Spleen (tissue), 11 donors: ENCODE measurements at regions not wholly inside any gene's neighbourhood (a gene's known extent, or its start where the extent isn't known, plus 50 kb on each side); places are given as distances from the start of the nearest gene placed in this dataset.

ENCODE experiments used
- DNase-seq: peaks from one replicate; pipeline ENCODE4 v3.0.0-alpha.2; 2020
- H3K27ac ChIP-seq, 8 donors: fragments of 200-600 bp; sonication (generic) in 7 of 8; 1 replicate in 4 of 8; 2 replicates in 4 of 8; pipeline versions ENCODE4 v1.5.0 to v1.8.0; 2016 to 2021; ENCODE audit warnings: inconsistent platforms in 4 of 8, mild to moderate bottlenecking in 4 of 8, moderate library complexity in 1 of 8
- H3K27me3 ChIP-seq, 7 donors: fragments of 200-600 bp; sonication (generic) in 6 of 7; replicated peaks in 1 of 7; 1 replicate in 4 of 7; 2 replicates in 3 of 7; pipeline versions ENCODE4 v1.5.0 to v1.8.0; 2016 to 2021; ENCODE audit warnings: inconsistent platforms in 3 of 7, mild to moderate bottlenecking in 1 of 7
- H3K36me3 ChIP-seq, 6 donors: fragments of 200-600 bp; sonication (generic) in 5 of 6; 1 replicate in 4 of 6; 2 replicates in 2 of 6; pipeline versions ENCODE4 v1.5.0 to v1.8.0; 2016 to 2021; ENCODE audit warnings: inconsistent platforms in 2 of 6
- H3K4me1 ChIP-seq, 6 donors: fragments of 200-600 bp; sonication (generic) in 5 of 6; 1 replicate in 3 of 6; 2 replicates in 3 of 6; pipeline versions ENCODE4 v1.5.0 to v1.8.0; 2016 to 2021; ENCODE audit warnings: inconsistent platforms in 3 of 6
- H3K4me3 ChIP-seq, 8 donors: fragments of 200-600 bp; sonication (generic) in 7 of 8; 1 replicate in 4 of 8; 2 replicates in 4 of 8; pipeline versions ENCODE4 v1.5.0 to v1.8.0; 2016 to 2021; ENCODE audit warnings: inconsistent platforms in 4 of 8, mild to moderate bottlenecking in 4 of 8, moderate library complexity in 2 of 8
- H3K9me3 ChIP-seq, 8 donors: fragments of 200-600 bp; sonication (generic) in 7 of 8; 1 replicate in 4 of 8; 2 replicates in 4 of 8; pipeline versions ENCODE4 v1.5.0 to v1.8.0; 2016 to 2021; ENCODE audit warnings: inconsistent platforms in 4 of 8
- CTCF ChIP-seq, 11 experiments: fragments of 200-600 bp in 7 of 11; fragments of 450-650 bp in 4 of 11; sonication (generic) in 4 of 11; IDR thresholded peaks in 8 of 11; conservative IDR thresholded peaks in 3 of 11; 1 replicate in 7 of 11; 2 replicates in 4 of 11; pipeline versions ENCODE4 v1.4.0 to v1.8.0; 2016 to 2021; ENCODE audit warnings: antibody characterized with exemption in 11 of 11, inconsistent platforms in 4 of 11, mild to moderate bottlenecking in 1 of 11
- POLR2A ChIP-seq, 3 donors: fragments of 450-650 bp; IDR thresholded peaks; one replicate each; pipeline ENCODE4 v1.5.1; 2017; ENCODE audit warnings: antibody characterized with exemption in 3 of 3, mild to moderate bottlenecking in 1 of 3
- POLR2AphosphoS5 ChIP-seq, 3 donors: sonication (generic); formaldehyde crosslinking; IDR thresholded peaks; one replicate each; pipeline ENCODE4 v1.5.1; 2017; ENCODE audit warnings: antibody characterized with exemption in 3 of 3
- WGBS, 5 donors: extraction: QIAGEN DNeasy Blood & Tissue Kit in 3 of 5; methylation state at CpG; one replicate each; pipeline versions ENCODE4 v1.1.5 to v1.1.7; 2013 to 2018; 5-methylcytosine and 5-hydroxymethylcytosine counted together
- intact Hi-C: fragments of 100-400 bp; cut with DNase I; formaldehyde crosslinking; loops from one replicate; pipeline ENCODE4 v1.15.0; 2023; ENCODE audit warnings: low total_unique reads
- donor health status: healthy with polysubstance abuse.
- donor health status: DM: no; HTN: no; CAD: no; lungs with moderate emphysema.
- donor health status: DM: no; HTN: no; CAD: no.
- donor health status: Bipolar disorder and iron deficiency.
- donor health status: healthy.
- donor health status: DM: no; HTN: no; CAD: no.
- donor health status: DM: yes; HTN: yes; CAD: no.

DNA sequence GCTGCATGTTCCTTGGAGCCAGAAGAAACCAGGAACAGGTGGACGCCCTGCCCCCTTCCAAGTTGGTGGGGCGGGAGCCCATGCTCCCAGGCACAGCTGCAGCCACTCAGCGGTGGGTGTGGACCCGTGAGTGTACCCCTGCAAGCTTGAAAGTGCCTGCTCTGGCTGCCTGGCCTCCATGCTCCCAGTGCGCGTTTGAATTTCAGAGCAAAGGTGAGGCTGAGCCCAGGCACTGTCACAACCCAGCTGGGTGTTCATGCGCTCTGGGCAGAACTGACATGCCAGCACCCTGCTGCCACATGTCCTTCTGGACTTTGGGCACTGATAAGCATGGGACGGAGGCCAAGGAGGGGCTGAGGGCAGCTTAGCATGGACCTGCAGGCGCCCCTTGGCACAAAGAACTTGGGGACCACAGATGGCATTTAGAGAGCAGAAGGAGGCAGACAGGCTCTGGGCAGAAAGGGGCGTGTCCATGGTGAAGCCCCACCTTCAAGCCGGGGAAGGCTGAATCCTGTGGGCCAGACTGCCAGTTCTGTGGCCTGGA lies 402.0 kb upstream of the NRG3 start:
- no peak overlapping the region for H3K27ac ChIP-seq
- no peaks in the 10 kb centered on the region for H3K36me3 ChIP-seq
- intact Hi-C loops: no loop called here
- peaks cover 0 to 26% (median 9%) of the 10 kb centered on the region in 8 donors for H3K9me3 ChIP-seq
- WGBS, 5 donors: 69 to 93% (median 82%) methylated on average over 5 to 11 of the region's 11 CpGs
- DNase-seq: peak; percentile 75
- H3K27me3 ChIP-seq: no peaks in the 10 kb centered on the region
- no peaks in the 10 kb centered on the region for H3K4me1 ChIP-seq
- no peak for TF ChIP-seq POLR2AphosphoS5 (IDR thresholded peaks at IDR 0.05)
- no peak for TF ChIP-seq POLR2A (IDR thresholded peaks at IDR 0.05)
- no peak for TF ChIP-seq CTCF (IDR thresholded peaks at IDR 0.05 in 8 of 11, conservative IDR thresholded peaks at IDR 0.05 in 3 of 11)
- H3K4me3 ChIP-seq: no peak overlapping the region

GRCh38 chr10:81473755-81474154 lies 401.2 kb upstream of the NRG3 start:
- Histone ChIP-seq H3K27ac (no peak overlapping the region), H3K4me3 (no peak overlapping the region), H3K9me3 (peaks cover 0 to 21% (median 9%) of the 10 kb centered on the region in 8 donors), H3K27me3 (no peaks in the 10 kb centered on the region), H3K4me1 (no peaks in the 10 kb centered on the region), H3K36me3 (no peaks in the 10 kb centered on the region)
- WGBS, 5 donors: 85 to 96% (median 91%) methylated on average over 4 of the region's 4 CpGs
- intact Hi-C loops: no loop called here
- DNase-seq: no peak
- TF ChIP-seq CTCF (IDR thresholded peaks at IDR 0.05 in 8 of 11, conservative IDR thresholded peaks at IDR 0.05 in 3 of 11) (no peak), POLR2A (IDR thresholded peaks at IDR 0.05) (no peak), POLR2AphosphoS5 (IDR thresholded peaks at IDR 0.05) (no peak)

DNA sequence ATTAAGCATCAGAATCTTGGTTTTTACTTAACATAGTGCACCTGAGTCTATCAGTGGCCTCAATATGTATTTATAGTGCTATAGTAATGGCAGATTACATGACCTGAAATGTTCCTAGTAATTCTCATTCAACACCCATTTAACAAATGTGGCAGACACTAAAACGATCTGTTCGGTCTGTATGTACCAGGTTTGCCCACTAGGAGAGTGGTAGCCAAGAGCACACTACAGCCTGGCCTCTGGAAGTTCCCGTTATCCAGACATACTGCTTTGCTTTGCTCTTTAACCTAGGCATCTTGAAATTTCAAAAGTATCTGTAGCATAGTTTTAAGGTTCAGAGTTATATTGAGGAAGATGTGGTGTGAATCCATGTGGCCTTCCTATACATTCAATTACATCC lies 395.7 kb upstream of the NRG3 start:
- H3K4me3 ChIP-seq: no peak overlapping the region
- H3K36me3 ChIP-seq: no peaks in the 10 kb centered on the region

GRCh38 chr10:81496626-81497025 lies 378.4 kb upstream of the NRG3 start:
- no peak for TF ChIP-seq CTCF (IDR thresholded peaks at IDR 0.05 in 8 of 11, conservative IDR thresholded peaks at IDR 0.05 in 3 of 11)
- no peak overlapping the region for H3K4me3 ChIP-seq
- no peaks in the 10 kb centered on the region for H3K4me1 ChIP-seq
- H3K36me3 ChIP-seq: no peaks in the 10 kb centered on the region
- DNase-seq: no peak
- intact Hi-C loops: no loop called here
- peaks cover 0 to 25% (median 0%) of the 10 kb centered on the region in 8 donors for H3K9me3 ChIP-seq
- H3K27me3 ChIP-seq: no peaks in the 10 kb centered on the region
- no peak overlapping the region for H3K27ac ChIP-seq

More for the DNA sequence above, 395.7 kb upstream of the NRG3 start:
- DNase-seq: no peak
- H3K27ac ChIP-seq: no peak overlapping the region
- no peak for TF ChIP-seq POLR2A (IDR thresholded peaks at IDR 0.05)
- no peak for TF ChIP-seq CTCF (IDR thresholded peaks at IDR 0.05 in 8 of 11, conservative IDR thresholded peaks at IDR 0.05 in 3 of 11)
- TF ChIP-seq POLR2AphosphoS5 (IDR thresholded peaks at IDR 0.05): no peak
- intact Hi-C loops: no loop called here
- H3K27me3 ChIP-seq: no peaks in the 10 kb centered on the region
- no peaks in the 10 kb centered on the region for H3K4me1 ChIP-seq
- WGBS, 5 donors: 78 to 88% (median 87%) methylated on average over 3 of the region's 3 CpGs
- no peaks in the 10 kb centered on the region for H3K9me3 ChIP-seq
